22Rv1 (cell line): ENCODE measurements at regions not wholly inside any gene's neighbourhood (a gene's known extent, or its start where the extent isn't known, plus 50 kb on each side); places are given as distances from the start of the nearest gene placed in this dataset.
A peak's percentile ranks its signal among the peaks of the same experiment; 100 is the strongest.

Experiments
- ZFX ChIP-seq: fragments of 450-650 bp; IDR thresholded peaks from 2 replicates; pipeline ENCODE4 v1.6.1; 2017; ENCODE audit warnings: antibody characterized with exemption, borderline replicate concordance
- TF ChIP-seq, protein P1 (sequence below): fragments of 450-650 bp; IDR thresholded peaks from 2 replicates; pipeline ENCODE4 v1.5.1; 2017; ENCODE audit warnings: mild to moderate bottlenecking

DNA sequence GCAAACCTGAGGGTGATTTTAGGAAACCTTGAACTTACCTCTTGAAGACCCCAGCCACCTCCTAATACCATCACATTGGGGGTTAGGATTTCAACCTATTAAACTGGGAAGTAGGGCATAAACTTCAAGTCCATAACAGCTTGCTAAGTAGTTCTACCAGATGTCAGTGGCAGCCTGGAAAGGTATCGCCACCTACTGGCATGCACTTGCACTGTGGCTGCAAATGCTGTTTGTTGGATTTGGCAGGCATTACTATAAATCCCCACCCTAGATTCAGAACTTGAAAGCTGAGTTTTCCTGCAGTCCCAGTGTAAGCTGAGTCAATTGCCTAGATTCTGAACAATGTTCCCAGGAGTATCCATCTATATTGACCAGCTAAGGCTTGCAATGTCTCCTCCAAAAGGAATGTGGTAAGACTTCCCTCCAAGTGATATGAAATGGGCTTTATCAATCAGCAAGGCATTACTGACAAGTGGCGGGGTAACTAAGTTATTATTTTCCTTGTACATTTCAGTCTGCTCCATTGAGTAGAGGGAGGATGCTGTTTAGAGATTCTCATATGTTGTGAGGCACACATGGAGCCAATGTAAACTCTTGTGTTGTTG lies 474.5 kb downstream of the PTPRC start:
- TF ChIP-seq, protein P1, sequence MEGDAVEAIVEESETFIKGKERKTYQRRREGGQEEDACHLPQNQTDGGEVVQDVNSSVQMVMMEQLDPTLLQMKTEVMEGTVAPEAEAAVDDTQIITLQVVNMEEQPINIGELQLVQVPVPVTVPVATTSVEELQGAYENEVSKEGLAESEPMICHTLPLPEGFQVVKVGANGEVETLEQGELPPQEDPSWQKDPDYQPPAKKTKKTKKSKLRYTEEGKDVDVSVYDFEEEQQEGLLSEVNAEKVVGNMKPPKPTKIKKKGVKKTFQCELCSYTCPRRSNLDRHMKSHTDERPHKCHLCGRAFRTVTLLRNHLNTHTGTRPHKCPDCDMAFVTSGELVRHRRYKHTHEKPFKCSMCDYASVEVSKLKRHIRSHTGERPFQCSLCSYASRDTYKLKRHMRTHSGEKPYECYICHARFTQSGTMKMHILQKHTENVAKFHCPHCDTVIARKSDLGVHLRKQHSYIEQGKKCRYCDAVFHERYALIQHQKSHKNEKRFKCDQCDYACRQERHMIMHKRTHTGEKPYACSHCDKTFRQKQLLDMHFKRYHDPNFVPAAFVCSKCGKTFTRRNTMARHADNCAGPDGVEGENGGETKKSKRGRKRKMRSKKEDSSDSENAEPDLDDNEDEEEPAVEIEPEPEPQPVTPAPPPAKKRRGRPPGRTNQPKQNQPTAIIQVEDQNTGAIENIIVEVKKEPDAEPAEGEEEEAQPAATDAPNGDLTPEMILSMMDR: peak; percentile 94
- no peak for TF ChIP-seq ZFX
